ENCODE measurements at regions not wholly inside any gene's neighbourhood (a gene's known extent, or its start where the extent isn't known, plus 50 kb on each side); places are given as distances from the start of the nearest gene placed in this dataset.

GRCh38 chr3:103614719-103615118, 1179.9 kb downstream of the ZPLD1 start (continued):
- TF ChIP-seq RELB (IDR thresholded peaks at IDR 0.05; ENCODE audit: low read depth) (no peak), YBX1 (IDR thresholded peaks at IDR 0.05) (no peak), MTA3 (IDR thresholded peaks at IDR 0.05; ENCODE audit: borderline replicate concordance, low read length) (no peak), IKZF1 (conservative IDR thresholded peaks at IDR 0.05) (no peak)

- Histone ChIP-seq H3K36me3 (ENCODE audit: control insufficient read depth in 2 of 2, insufficient read depth in 2 of 2, low read length in 1 of 2) (no peaks in the 10 kb centered on the region), H3K9me3 (replicated peaks; ENCODE audit: control insufficient read depth, insufficient read depth, low read length) (no peaks in the 10 kb centered on the region), H3K27ac (ENCODE audit: control insufficient read depth, insufficient read depth) (no peak overlapping the region), H3K4me2 (ENCODE audit: control insufficient read depth, insufficient read depth) (no peak overlapping the region), H3K79me2 (ENCODE audit: control insufficient read depth, insufficient read depth, low read length) (no peaks in the 10 kb centered on the region), H4K20me1 (ENCODE audit: control insufficient read depth, insufficient read depth) (no peaks in the 10 kb centered on the region), H3K4me1 (ENCODE audit: control insufficient read depth, insufficient read depth, low read length) (no peaks in the 10 kb centered on the region), H3K4me3 (no peak overlapping the region), H3K9ac (ENCODE audit: control insufficient read depth, insufficient read depth, low read length) (no peak overlapping the region), H2AFZ (ENCODE audit: control insufficient read depth, low read depth, low read length) (no peak overlapping the region), H3K27me3 (replicated peaks in 1 of 2; ENCODE audit: control insufficient read depth in 2 of 2, insufficient read depth in 2 of 2, low read length in 1 of 2) (no peaks in the 10 kb centered on the region)
- no TSS peak for BruUV-seq (replicated peaks)
- intact Hi-C loops (cut with micrococcal nuclease; ENCODE audit: unreplicated experiment) (no loop called here), in situ Hi-C loops (cut with MboI) (no loop called here)
- WGBS (ENCODE audit: insufficient coverage, insufficient replicate concordance, low lambda C conversion rate, missing lambda C conversion rate), result 0% methylated on average over 2 of the region's 2 CpGs
- POLR2A ChIA-PET, result no interaction called here
- CTCF ChIA-PET, result no interaction called here
- TF ChIP-seq RELA (IDR thresholded peaks at IDR 0.05; ENCODE audit: borderline replicate concordance, partially characterized antibody) (no peak), RCOR1 (conservative IDR thresholded peaks at IDR 0.05; ENCODE audit: low read depth, low read length) (no peak), SRF (IDR thresholded peaks at IDR 0.05; ENCODE audit: low read depth in 2 of 2, low read length in 2 of 2) (no peak), FOXK2 (IDR thresholded peaks at IDR 0.05) (no peak), PAX8 (IDR thresholded peaks at IDR 0.05) (no peak), TCF7 (IDR thresholded peaks at IDR 0.05; ENCODE audit: borderline replicate concordance) (no peak), ZSCAN29 (IDR thresholded peaks at IDR 0.05) (no peak), POLR2AphosphoS5 (IDR thresholded peaks at IDR 0.05; ENCODE audit: low read length) (no peak), BCL11A (IDR thresholded peaks at IDR 0.05; ENCODE audit: low read depth, low read length) (no peak), IRF5 (IDR thresholded peaks at IDR 0.05; ENCODE audit: borderline replicate concordance) (no peak)
- RAD21 ChIA-PET (ENCODE audit: unreplicated experiment), result no interaction called here
- FAIRE-seq, result no peak
- ATAC-seq, result no peak
- no peak for DNase-seq (ENCODE audit: low read depth, low spot score)
- SMC1A ChIA-PET (ENCODE audit: uncharacterized antibody, unreplicated experiment), result no interaction called here
These were observed 1183.1 kb downstream of the ZPLD1 start for GRCh38 chr3:103617961-103618360.
